GM19468 (cell line): ENCODE measurements at regions not wholly inside any gene's neighbourhood (a gene's known extent, or its start where the extent isn't known, plus 50 kb on each side); places are given as distances from the start of the nearest gene placed in this dataset.

ENCODE experiments used
- ATAC-seq: cut with Tn5 transposase; IDR thresholded peaks from one replicate; pipeline ENCODE4 v1.9.1; 2021; ENCODE audit warnings: mild to moderate bottlenecking, moderate library complexity, moderate number of reproducible peaks; ENCODE audit not compliant: unreplicated experiment; ENCODE audit errors: extremely low read depth

- no peak for ATAC-seq
Observed at GRCh38 chr13:89791971-89792630, 1555.4 kb upstream of the MIR17HG start.

GRCh38 chr13:89796196-89796595 is 1551.3 kb upstream of the MIR17HG start:
- no peak for ATAC-seq

- ATAC-seq: no peak
Observed at GRCh38 chr13:89803839-89804238, 1543.6 kb upstream of the MIR17HG start.

GRCh38 chr13:89806594-89806993 is 1540.9 kb upstream of the MIR17HG start:
- ATAC-seq: no peak

GRCh38 chr13:89812856-89813255 is 1534.6 kb upstream of the MIR17HG start:
- no peak for ATAC-seq

- ATAC-seq: no peak
Observed at GRCh38 chr13:89816404-89816803, 1531.1 kb upstream of the MIR17HG start.

GRCh38 chr13:89822467-89822866 is 1525.0 kb upstream of the MIR17HG start:
- ATAC-seq: no peak

GRCh38 chr13:89827552-89827951 is 1519.9 kb upstream of the MIR17HG start:
- no peak for ATAC-seq

GRCh38 chr13:89828506-89828905 is 1519.0 kb upstream of the MIR17HG start:
- no peak for ATAC-seq

- ATAC-seq: no peak
Observed at GRCh38 chr13:89831157-89831556, 1516.3 kb upstream of the MIR17HG start.

- no peak for ATAC-seq
Observed at GRCh38 chr13:89832827-89833226, 1514.7 kb upstream of the MIR17HG start.

GRCh38 chr13:89843621-89844020 is 1503.9 kb upstream of the MIR17HG start:
- ATAC-seq: no peak

GRCh38 chr13:89845874-89846273 is 1501.6 kb upstream of the MIR17HG start:
- no peak for ATAC-seq

- ATAC-seq: no peak
Observed at GRCh38 chr13:89846926-89847585, 1500.4 kb upstream of the MIR17HG start.

- no peak for ATAC-seq
Observed at GRCh38 chr13:89852570-89852969, 1494.9 kb upstream of the MIR17HG start.

- ATAC-seq: no peak
Observed at GRCh38 chr13:89856512-89856911, 1491.0 kb upstream of the MIR17HG start.

- no peak for ATAC-seq
Observed at GRCh38 chr13:89857502-89857901, 1490.0 kb upstream of the MIR17HG start.

- no peak for ATAC-seq
Observed at GRCh38 chr13:89862011-89862690, 1485.3 kb upstream of the MIR17HG start.

GRCh38 chr13:89862691-89863036 is 1484.8 kb upstream of the MIR17HG start:
- ATAC-seq: no peak

- no peak for ATAC-seq
Observed at GRCh38 chr13:89865164-89866064, 1482.1 kb upstream of the MIR17HG start.

GRCh38 chr13:89869312-89869711 is 1478.2 kb upstream of the MIR17HG start:
- ATAC-seq: no peak
